ENCODE measurements at regions not wholly inside any gene's neighbourhood (a gene's known extent, or its start where the extent isn't known, plus 50 kb on each side); places are given as distances from the start of the nearest gene placed in this dataset.
"Not testable (repeated sequence)": the region's sequence is repeated elsewhere in the genome, so short reads cannot be mapped to it uniquely, and the experiment has no call there.

DNA sequence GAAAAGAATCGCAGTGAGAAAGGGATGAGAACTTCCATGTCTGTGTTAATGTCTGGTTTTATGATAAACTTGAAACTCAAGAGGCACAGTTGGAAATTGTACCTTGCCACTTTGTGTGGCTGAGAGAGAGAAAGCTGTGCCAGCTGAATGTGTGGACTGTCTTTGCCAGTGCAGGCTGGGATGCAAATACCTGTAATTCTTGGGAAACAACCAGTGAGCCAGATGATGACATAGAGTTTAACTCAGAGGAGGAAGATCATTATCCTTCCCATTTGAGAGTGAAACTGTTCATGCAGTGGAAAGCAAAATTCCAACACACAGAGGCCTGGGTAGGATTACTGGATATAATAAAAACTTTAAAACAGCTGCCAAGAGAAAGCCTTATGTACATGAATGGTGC lies 141.5 kb upstream of the NPAP1 start:
- DNase-seq = not testable (repeated sequence)

GRCh38 chr15:24557281-24557680 lies 118.3 kb upstream of the NPAP1 start:
- DNase-seq = not testable (repeated sequence)

DNA sequence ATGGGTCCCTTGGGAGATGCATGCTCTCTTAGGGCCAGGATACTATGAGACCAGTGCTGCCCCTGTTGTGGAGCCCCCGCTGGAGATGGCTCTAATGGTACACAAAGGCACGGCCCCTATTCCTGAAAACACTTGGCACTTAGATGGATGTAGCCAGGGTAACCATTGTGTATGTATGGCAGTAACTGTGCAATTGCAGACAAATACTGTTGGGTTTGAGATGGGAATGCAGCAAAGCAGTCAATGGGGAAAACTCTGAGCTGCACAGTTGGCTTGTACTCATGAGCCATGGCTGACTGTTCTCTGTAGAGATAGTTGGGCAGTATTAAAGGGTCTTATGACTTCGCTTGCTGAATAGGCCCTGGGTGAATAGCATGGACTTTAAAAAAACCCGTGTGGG lies 67.9 kb upstream of the NPAP1 start:
- no peak for DNase-seq

GRCh38 chr15:24617646-24618045 lies 57.9 kb upstream of the NPAP1 start:
- DNase-seq = no peak

- DNase-seq = no peak
These were observed 53.9 kb upstream of the NPAP1 start for GRCh38 chr15:24621630-24622215.

Measured in activated CD4-positive, alpha-beta T cell treated with anti-CD3 and anti-CD28 coated beads, Interleukin-10, Interleukin-2, amounts not matched to agents 100 ng/mL and 50 ng/mL, durations not matched to agents 16 hours and 8 hours (primary cell).